ENCODE measurements at regions not wholly inside any gene's neighbourhood (a gene's known extent, or its start where the extent isn't known, plus 50 kb on each side); places are given as distances from the start of the nearest gene placed in this dataset.

DNA sequence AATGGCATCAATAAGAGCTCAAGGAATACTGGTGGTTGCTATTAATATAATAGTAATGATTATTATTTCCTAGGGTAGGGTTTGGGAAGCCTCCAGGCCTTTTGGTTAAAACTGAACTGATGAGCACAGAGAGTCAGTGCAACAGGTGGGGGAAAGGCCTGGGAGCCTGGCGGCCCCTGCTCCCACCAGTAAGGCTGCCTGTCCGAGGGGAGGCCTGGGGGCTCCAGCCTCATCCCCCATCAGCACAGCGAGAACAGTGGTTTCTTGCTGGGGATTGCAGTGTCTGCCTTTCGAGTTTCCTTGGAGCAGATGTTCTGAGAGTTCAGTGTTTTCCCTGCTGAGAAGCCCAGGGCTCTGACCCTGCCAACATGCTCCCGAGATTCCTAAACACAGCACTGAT, 340.4 kb downstream of the CDH26 start:
- TF ChIP-seq, protein P1, sequence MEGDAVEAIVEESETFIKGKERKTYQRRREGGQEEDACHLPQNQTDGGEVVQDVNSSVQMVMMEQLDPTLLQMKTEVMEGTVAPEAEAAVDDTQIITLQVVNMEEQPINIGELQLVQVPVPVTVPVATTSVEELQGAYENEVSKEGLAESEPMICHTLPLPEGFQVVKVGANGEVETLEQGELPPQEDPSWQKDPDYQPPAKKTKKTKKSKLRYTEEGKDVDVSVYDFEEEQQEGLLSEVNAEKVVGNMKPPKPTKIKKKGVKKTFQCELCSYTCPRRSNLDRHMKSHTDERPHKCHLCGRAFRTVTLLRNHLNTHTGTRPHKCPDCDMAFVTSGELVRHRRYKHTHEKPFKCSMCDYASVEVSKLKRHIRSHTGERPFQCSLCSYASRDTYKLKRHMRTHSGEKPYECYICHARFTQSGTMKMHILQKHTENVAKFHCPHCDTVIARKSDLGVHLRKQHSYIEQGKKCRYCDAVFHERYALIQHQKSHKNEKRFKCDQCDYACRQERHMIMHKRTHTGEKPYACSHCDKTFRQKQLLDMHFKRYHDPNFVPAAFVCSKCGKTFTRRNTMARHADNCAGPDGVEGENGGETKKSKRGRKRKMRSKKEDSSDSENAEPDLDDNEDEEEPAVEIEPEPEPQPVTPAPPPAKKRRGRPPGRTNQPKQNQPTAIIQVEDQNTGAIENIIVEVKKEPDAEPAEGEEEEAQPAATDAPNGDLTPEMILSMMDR (conservative IDR thresholded peaks at IDR 0.05; ENCODE audit: low read length) = no peak
- TF ChIP-seq EZH2phosphoT487 (IDR thresholded peaks at IDR 0.05; ENCODE audit: borderline replicate concordance, low read depth, low read length) = no peak

All from OCI-LY7 (cell line).